ENCODE measurements at regions not wholly inside any gene's neighbourhood (a gene's known extent, or its start where the extent isn't known, plus 50 kb on each side); places are given as distances from the start of the nearest gene placed in this dataset.

GRCh38 chr2:182548031-182548950, 121.5 kb upstream of the PDE1A start:
- TF ChIP-seq RXRA (IDR thresholded peaks at IDR 0.05): no peak
- no peak for TF ChIP-seq CTCF (IDR thresholded peaks at IDR 0.05; ENCODE audit: low read depth, low read length, missing input control)
- TF ChIP-seq YY1 (IDR thresholded peaks at IDR 0.05): no peak
- TF ChIP-seq JUND (IDR thresholded peaks at IDR 0.05): no peak
- no peak for TF ChIP-seq ZBTB33 (IDR thresholded peaks at IDR 0.05)
